ENCODE measurements at regions not wholly inside any gene's neighbourhood (a gene's known extent, or its start where the extent isn't known, plus 50 kb on each side); places are given as distances from the start of the nearest gene placed in this dataset.
"Not testable (repeated sequence)": the region's sequence is repeated elsewhere in the genome, so short reads cannot be mapped to it uniquely, and the experiment has no call there.

DNA sequence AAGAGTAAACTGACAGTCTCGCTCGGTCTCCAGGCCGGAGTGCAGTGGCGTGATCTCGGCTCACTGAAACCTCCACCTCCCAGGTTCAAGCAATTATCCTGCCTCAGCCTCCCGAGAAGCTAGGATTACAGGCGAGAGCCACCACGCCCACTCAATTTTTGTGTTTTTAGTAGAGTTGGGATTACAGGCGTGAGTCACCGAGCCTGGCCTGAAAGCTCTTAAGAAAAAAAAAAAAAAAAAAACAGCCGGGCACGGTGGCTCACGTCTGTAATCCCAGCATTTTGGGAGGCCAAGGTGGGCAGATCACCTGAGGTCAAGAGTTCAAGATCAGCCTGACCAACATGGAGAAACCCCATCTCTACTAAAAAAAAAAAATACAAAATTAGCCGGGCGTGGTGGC, 55.3 kb upstream of the THOC2 start:
- peak; percentile 57 for DNase-seq (ENCODE audit: low read depth)

DNA sequence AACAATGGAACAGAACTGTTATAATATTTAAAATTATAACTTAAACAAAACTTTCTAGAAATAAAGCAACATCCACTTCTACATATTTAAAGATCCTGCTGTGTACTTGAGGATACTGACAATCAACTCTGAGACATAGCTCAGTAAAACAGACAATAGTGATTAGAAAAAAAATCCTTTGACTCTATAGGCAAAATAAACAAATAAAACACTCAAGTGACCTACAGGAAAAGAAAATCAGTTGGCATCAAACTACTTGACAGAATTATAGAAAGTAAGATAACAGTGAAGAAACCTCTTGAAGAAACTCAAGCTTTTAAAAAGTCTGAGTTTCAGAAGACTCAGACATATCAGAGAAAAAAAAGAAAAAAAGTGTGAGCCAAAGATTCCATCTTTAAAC, 55.9 kb upstream of the THOC2 start:
- no peak for DNase-seq (ENCODE audit: low read depth)

- no peak for DNase-seq (ENCODE audit: low read depth)
Measured at GRCh38 chrX:123797543-123798447, 62.1 kb upstream of the XIAP start.

DNA sequence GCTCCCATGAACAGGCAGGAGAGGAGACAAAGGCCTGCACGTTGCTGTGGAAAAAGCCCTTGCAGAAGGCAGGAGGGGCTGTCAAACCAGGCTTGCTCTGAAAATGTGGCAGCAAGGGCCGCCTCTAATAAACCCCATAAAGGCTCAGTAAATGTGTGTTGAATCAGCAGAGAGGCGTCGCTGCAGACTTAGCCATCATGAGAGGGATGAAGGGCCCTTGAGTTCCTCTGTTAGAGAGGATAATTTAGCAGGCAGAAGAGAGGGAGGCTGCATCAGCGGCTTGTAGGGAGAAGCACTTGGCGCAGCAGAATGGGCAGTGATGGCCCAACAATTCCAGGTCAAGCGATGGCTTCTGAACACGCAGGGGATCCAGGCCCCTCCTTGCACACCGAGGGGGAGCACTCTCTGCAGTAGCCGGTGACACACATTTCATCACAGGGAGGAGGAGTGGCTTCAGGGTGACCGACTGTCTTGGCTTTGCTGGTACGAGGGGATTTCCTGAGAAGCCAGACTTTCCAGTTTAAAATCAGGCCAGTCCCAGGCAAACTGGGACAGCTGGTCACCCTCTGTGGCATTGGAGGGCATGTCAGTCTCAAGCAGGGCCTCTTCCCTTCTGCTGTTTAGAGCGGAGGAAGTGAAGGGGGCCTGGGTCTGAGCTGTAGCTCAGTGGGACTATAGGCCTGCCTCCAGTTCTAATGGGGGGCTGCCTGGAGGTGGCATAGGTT, 61.0 kb upstream of the XIAP start:
- DNase-seq (ENCODE audit: low read depth) = not testable (repeated sequence)

DNA sequence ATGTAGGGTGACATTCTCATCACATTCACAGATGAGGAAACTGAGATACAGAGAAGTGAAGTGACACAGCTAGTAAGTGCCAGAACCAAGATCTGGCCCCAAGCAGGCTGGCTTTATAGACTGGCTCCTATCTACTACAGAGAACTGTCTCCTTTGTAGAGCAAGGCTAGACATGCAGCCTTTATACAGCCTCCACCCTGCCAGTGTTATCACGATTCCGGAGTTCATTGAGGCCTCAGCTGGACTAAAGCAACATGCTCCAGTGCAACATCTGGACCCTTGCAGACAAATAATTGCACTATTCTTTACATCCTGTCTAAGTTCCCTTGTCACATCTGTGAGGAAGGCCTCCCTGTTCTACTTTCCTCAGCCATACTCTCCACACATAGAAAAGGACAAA, 58.0 kb upstream of the XIAP start:
- DNase-seq (ENCODE audit: low read depth) = no peak

DNA sequence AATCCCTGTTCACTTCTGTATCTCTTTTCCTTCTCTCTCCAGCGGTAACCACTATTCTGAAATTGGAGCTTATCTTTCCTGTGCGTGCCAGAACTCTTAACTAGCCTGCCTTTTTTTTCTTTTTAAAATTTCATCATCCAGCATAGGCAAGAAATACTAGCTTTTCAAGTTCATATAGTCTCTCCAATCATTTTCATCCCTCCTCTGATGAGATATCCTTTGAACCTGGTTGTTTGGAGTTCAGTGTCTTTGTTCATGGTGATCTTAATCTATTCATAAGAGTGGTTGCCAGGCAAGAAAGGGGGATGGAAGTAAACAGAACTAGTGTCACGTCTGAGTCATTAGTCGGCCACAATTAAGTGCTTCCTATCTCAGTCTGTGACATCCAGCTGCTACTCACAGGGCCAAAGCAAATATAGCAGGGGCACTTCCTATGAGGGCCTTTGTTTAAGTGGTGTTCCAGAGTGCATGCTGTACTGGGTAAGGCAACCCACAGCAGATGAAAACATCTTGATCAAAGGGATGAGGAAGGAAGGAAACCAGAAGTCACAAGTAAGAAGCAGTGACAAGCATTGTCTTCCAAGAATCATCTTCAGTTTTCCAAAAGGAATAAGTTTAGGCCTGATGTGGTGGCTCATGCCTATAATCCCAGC, 56.4 kb upstream of the XIAP start:
- peak; percentile 60 for DNase-seq (ENCODE audit: low read depth)

DNA sequence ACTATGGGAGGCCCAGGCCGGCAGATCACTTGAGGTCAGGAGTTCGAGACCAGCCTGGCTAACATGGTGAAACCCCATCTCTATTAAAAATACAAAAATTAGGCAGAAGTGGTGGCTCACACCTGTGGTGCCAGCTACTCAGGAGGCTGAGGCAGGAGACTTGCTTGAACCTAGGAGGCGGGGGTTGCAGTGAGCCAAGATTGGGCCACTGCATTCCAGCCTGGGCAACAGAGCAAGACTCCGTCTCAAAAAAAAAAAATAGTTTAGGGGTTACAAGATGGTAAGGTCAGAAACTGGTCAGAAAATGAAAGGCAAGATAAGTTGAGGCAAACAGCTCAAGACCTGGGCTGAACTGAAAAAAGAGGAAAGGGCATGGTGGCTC, 55.9 kb upstream of the XIAP start:
- DNase-seq (ENCODE audit: low read depth) = not testable (repeated sequence)

DNA sequence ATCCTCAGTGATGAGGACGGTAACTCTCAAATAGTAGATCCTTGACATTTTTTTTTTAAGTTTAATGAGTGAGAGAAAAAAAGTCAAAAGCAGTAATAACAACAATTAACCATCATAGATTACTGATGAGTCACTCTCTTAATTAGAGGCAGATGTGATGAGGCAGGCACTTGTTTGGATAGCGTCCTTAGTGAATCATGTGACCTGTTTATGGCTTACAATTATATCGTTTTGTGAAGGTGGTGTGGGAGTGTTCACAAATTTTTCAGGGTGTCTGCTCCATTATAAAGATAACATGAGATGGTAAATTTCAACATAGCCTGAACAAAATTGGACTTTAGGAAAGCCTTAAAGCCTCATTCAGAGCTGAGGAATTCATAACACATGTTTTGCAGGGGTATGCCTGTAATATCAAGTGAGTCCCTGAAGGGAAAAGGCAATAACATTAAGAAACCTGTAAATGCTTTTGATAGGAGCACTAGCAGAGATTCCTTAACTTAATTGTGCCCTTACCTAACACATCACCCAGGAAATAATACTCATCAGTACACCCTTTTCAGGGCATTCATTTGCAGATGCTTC, 51.9 kb upstream of the XIAP start:
- DNase-seq (ENCODE audit: low read depth) = no peak

DNA sequence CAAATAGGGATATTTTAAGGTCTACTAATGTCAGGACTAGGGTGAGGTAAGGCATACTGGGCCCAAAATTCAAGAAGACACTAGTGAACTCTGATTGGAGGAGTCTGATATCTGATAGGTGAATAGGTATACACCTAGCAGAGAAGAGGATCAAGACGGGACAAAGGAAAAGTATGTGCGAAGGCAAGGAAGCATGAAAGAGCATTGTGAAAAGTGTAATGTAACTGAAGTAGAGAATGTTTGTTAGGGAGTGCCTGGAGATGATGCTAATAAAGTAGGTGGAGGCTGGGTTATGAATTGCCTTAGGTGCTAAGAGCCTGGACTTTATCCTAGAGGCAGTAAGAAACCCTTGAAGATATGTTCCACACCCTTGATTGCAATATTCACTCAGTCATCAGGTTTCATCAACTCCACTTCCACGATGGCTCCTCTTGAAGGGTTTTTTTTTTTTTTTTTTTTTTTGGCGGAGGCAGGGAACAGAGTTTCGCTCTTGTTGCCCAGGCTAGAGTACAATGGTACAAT, 49.9 kb upstream of the XIAP start:
- no peak for DNase-seq (ENCODE audit: low read depth)
